ENCODE measurements at regions not wholly inside any gene's neighbourhood (a gene's known extent, or its start where the extent isn't known, plus 50 kb on each side); places are given as distances from the start of the nearest gene placed in this dataset.
"Not testable (repeated sequence)": the region's sequence is repeated elsewhere in the genome, so short reads cannot be mapped to it uniquely, and the experiment has no call there.

- TF ChIP-seq EZH2 (IDR thresholded peaks at IDR 0.05; ENCODE audit: borderline replicate concordance); CTCF (IDR thresholded peaks at IDR 0.05; ENCODE audit: poor library complexity); EZH2phosphoT487 (IDR thresholded peaks at IDR 0.05; ENCODE audit: low read depth, severe bottlenecking, unreplicated experiment): not testable (repeated sequence)
Observed at GRCh38 chr3:195968104-195968503, 59.8 kb upstream of the TNK2 start.

All from hepatocyte (in vitro differentiated cells).